Mesothelial cell of epicardium (in vitro differentiated cells): ENCODE measurements at regions not wholly inside any gene's neighbourhood (a gene's known extent, or its start where the extent isn't known, plus 50 kb on each side); places are given as distances from the start of the nearest gene placed in this dataset.

ENCODE experiments used
- DNase-seq, 2 experiments: peaks; one replicate each; pipeline ENCODE4 v3.0.0; 2021; ENCODE audit warnings: low spot score in 2 of 2; ENCODE audit not compliant: unreplicated experiment in 2 of 2
- H3K27ac Mint-ChIP-seq: 2 replicates; pipeline ENCODE4 v1.8.0; 2021; ENCODE audit warnings: mixed read lengths
- H3K27me3 Mint-ChIP-seq: 2 replicates; pipeline ENCODE4 v1.8.0; 2021; ENCODE audit warnings: low read depth, mixed read lengths
- H3K36me3 Mint-ChIP-seq: 2 replicates; pipeline ENCODE4 v1.8.0; 2021; ENCODE audit warnings: mixed read lengths
- H3K4me1 Mint-ChIP-seq: 2 replicates; pipeline ENCODE4 v1.8.0; 2021; ENCODE audit warnings: mixed read lengths
- H3K4me3 Mint-ChIP-seq: 2 replicates; pipeline ENCODE4 v1.8.0; 2021; ENCODE audit warnings: mild to moderate bottlenecking, moderate library complexity, mixed read lengths
- H3K9me3 Mint-ChIP-seq: 2 replicates; pipeline ENCODE4 v1.8.0; 2021; ENCODE audit warnings: mixed read lengths
- CTCF ChIP-seq: fragments of 200-600 bp; sonication (generic); IDR thresholded peaks from one replicate; pipeline ENCODE4 v1.5.0; 2021; ENCODE audit warnings: antibody characterized with exemption; ENCODE audit not compliant: unreplicated experiment

- no peak for DNase-seq
- H3K4me3 Mint-ChIP-seq = no peak overlapping the region
- TF ChIP-seq CTCF = no peak
Observed at GRCh38 chr2:239582476-239582875, 181.7 kb upstream of the HDAC4 start.

GRCh38 chr2:239581352-239581901 lies 180.6 kb upstream of the HDAC4 start:
- DNase-seq = no peak
- Mint-ChIP-seq H3K4me3 (no peak overlapping the region), H3K4me1 (peaks cover 9% of the 10 kb centered on the region), H3K36me3 (no peaks in the 10 kb centered on the region), H3K27ac (no peak overlapping the region), H3K27me3 (no peaks in the 10 kb centered on the region), H3K9me3 (no peaks in the 10 kb centered on the region)
- no peak for TF ChIP-seq CTCF

More at GRCh38 chr2:239582476-239582875, 181.7 kb upstream of the HDAC4 start:
- Mint-ChIP-seq H3K27me3 (no peaks in the 10 kb centered on the region), H3K4me1 (peaks cover 5% of the 10 kb centered on the region), H3K36me3 (no peaks in the 10 kb centered on the region), H3K9me3 (no peaks in the 10 kb centered on the region), H3K27ac (no peak overlapping the region)

- TF ChIP-seq CTCF = no peak
- Mint-ChIP-seq H3K4me3 (no peak overlapping the region), H3K36me3 (no peaks in the 10 kb centered on the region)
Observed at GRCh38 chr2:239580199-239580527, 179.3 kb upstream of the HDAC4 start.

GRCh38 chr2:239579524-239580198 lies 178.8 kb upstream of the HDAC4 start:
- no peak for TF ChIP-seq CTCF
- Mint-ChIP-seq H3K27ac (no peak overlapping the region), H3K9me3 (no peaks in the 10 kb centered on the region)

More at GRCh38 chr2:239580199-239580527, 179.3 kb upstream of the HDAC4 start:
- Mint-ChIP-seq H3K27ac (peak overlapping the region; percentile 60), H3K27me3 (no peaks in the 10 kb centered on the region), H3K9me3 (no peaks in the 10 kb centered on the region), H3K4me1 (peaks cover 9% of the 10 kb centered on the region)
- no peak for DNase-seq

GRCh38 chr2:239579081-239579480 lies 178.3 kb upstream of the HDAC4 start:
- Mint-ChIP-seq H3K9me3 (no peaks in the 10 kb centered on the region), H3K4me3 (no peak overlapping the region), H3K4me1 (peaks cover 16% of the 10 kb centered on the region), H3K27ac (no peak overlapping the region), H3K36me3 (no peaks in the 10 kb centered on the region), H3K27me3 (no peaks in the 10 kb centered on the region)
- no peak for TF ChIP-seq CTCF
- DNase-seq = no peak

More at GRCh38 chr2:239579524-239580198, 178.8 kb upstream of the HDAC4 start:
- no peak overlapping the region for H3K4me3 Mint-ChIP-seq
- H3K36me3 Mint-ChIP-seq = no peaks in the 10 kb centered on the region
- peaks cover 12% of the 10 kb centered on the region for H3K4me1 Mint-ChIP-seq
- no peaks in the 10 kb centered on the region for H3K27me3 Mint-ChIP-seq
- no peak for DNase-seq
